ENCODE measurements at regions not wholly inside any gene's neighbourhood (a gene's known extent, or its start where the extent isn't known, plus 50 kb on each side); places are given as distances from the start of the nearest gene placed in this dataset.

DNA sequence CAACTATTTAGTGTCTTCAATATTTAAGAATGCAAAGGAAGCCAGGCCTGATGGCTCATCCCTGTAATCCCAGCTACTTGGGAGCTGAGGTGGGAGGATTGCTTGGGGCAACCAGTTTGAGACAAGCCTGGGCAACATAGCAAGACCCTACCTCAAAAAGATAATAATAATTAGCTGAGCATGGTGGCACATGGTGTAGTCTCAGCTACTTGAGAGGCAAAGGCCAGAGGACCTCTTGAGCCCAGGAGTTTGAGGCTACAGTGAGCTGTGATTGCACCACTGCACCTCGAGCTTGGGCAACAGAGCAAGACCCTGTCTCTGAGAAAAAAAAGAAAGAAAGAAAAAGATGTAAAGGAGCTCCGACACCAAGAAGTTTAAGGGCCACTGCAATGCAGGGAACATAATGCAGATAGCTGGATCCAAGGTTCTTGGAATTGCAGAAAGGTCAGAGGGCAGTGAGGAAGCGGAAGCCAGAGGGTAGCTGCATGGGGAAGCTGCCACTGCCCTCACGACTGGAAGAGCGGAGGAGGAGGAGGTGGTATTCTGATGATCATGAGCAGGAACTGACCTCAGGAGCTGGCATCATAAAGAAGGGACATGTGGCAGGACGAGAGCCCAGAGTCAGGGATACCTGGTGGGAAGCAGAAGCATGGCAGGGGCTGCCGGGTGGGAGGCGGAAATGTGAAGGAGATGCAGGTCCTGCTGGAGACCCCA, 60.2 kb upstream of the PODXL start:
- no peaks in the 10 kb centered on the region for H3K27me3 ChIP-seq (ENCODE audit: insufficient read depth)
- TF ChIP-seq TEAD4 (IDR thresholded peaks at IDR 0.05; ENCODE audit: borderline replicate concordance, insufficient read depth) (no peak), EP300 (IDR thresholded peaks at IDR 0.05; ENCODE audit: borderline replicate concordance in 1 of 2, low read depth in 1 of 2, low read length in 1 of 2) (no peak), GABPA (IDR thresholded peaks at IDR 0.05; ENCODE audit: low read depth) (no peak), EZH2phosphoT487 (IDR thresholded peaks at IDR 0.05; ENCODE audit: borderline replicate concordance, low read depth) (no peak), YY1 (IDR thresholded peaks at IDR 0.05; ENCODE audit: low read depth) (no peak), RCOR1 (IDR thresholded peaks at IDR 0.05; ENCODE audit: low read length) (no peak), SMC3 (IDR thresholded peaks at IDR 0.05; ENCODE audit: low read depth, low read length) (no peak), TCF12 (IDR thresholded peaks at IDR 0.05) (no peak), NRF1 (IDR thresholded peaks at IDR 0.05; ENCODE audit: low read depth, low read length) (no peak)
- TF ChIP-seq, protein P1, sequence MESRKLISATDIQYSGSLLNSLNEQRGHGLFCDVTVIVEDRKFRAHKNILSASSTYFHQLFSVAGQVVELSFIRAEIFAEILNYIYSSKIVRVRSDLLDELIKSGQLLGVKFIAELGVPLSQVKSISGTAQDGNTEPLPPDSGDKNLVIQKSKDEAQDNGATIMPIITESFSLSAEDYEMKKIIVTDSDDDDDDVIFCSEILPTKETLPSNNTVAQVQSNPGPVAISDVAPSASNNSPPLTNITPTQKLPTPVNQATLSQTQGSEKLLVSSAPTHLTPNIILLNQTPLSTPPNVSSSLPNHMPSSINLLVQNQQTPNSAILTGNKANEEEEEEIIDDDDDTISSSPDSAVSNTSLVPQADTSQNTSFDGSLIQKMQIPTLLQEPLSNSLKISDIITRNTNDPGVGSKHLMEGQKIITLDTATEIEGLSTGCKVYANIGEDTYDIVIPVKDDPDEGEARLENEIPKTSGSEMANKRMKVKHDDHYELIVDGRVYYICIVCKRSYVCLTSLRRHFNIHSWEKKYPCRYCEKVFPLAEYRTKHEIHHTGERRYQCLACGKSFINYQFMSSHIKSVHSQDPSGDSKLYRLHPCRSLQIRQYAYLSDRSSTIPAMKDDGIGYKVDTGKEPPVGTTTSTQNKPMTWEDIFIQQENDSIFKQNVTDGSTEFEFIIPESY (IDR thresholded peaks at IDR 0.05; ENCODE audit: borderline replicate concordance, low read depth), result no peak
- no peak overlapping the region for H3K4me3 ChIP-seq (ENCODE audit: low read depth in 2 of 2, low read length in 1 of 2)
- no peak overlapping the region for H3K4me2 ChIP-seq
- no peaks in the 10 kb centered on the region for H3K9me2 ChIP-seq
- H2AFZ ChIP-seq (ENCODE audit: low read depth), result no peak overlapping the region
- no peak for DNase-seq
- no peaks in the 10 kb centered on the region for H3K79me2 ChIP-seq (ENCODE audit: insufficient read depth)
- CTCF ChIA-PET, result interaction anchor here (0.7 to 3.3 kb wide), 3 partner anchors 9 to 38 kb away, joined by 3 to 21 read pairs (median 3); no protein-coding TSS in a partner anchor
- no peaks in the 10 kb centered on the region for H3K9me3 ChIP-seq
- H3K36me3 ChIP-seq (replicated peaks in 1 of 2; ENCODE audit: control insufficient read depth in 1 of 2, insufficient read depth in 2 of 2, low read length in 1 of 2), result no peaks in the 10 kb centered on the region
- no peak overlapping the region for H3K9ac ChIP-seq
- POLR2A ChIA-PET, result no interaction called here
- H4K20me1 ChIP-seq (ENCODE audit: insufficient read depth), result no peaks in the 10 kb centered on the region
- H3K27ac ChIP-seq (ENCODE audit: low read depth in 2 of 2, low read length in 1 of 2), result no peak overlapping the region
- H3F3A ChIP-seq (replicated peaks; ENCODE audit: insufficient read depth), result peaks cover 22% of the 10 kb centered on the region
- H3K4me1 ChIP-seq (ENCODE audit: control insufficient read depth in 1 of 2, insufficient read depth in 2 of 2, low read depth in 1 of 2, low read length in 1 of 2), result peaks cover 14 to 24% of the 10 kb centered on the region in 2 experiments; a peak in 3 of 4 replicates
- 95% methylated on average over 8 of the region's 8 CpGs for WGBS (ENCODE audit: low lambda C conversion rate)

GRCh38 chr7:131613909-131614308, 57.5 kb upstream of the PODXL start:
- ChIA-PET CTCF (no interaction called here), POLR2A (no interaction called here)
- H3K9me2 ChIP-seq, result no peaks in the 10 kb centered on the region
- peaks cover 0 to 1% of the 10 kb centered on the region in 2 experiments; a peak in 1 of 4 replicates for H3K4me1 ChIP-seq (ENCODE audit: control insufficient read depth in 1 of 2, insufficient read depth in 2 of 2, low read depth in 1 of 2, low read length in 1 of 2)
- no peaks in the 10 kb centered on the region for H3K79me2 ChIP-seq (ENCODE audit: insufficient read depth)
- no peak overlapping the region for H3K27ac ChIP-seq (ENCODE audit: low read depth in 2 of 2, low read length in 1 of 2)
- H4K20me1 ChIP-seq (ENCODE audit: insufficient read depth), result no peaks in the 10 kb centered on the region
- H3K9me3 ChIP-seq, result no peaks in the 10 kb centered on the region
- 95% methylated on average over 7 of the region's 7 CpGs for WGBS (ENCODE audit: low lambda C conversion rate)
- no peak overlapping the region for H3K4me3 ChIP-seq (ENCODE audit: low read depth in 2 of 2, low read length in 1 of 2)
- no peak overlapping the region for H3K9ac ChIP-seq
- peaks cover 6% of the 10 kb centered on the region for H3F3A ChIP-seq (replicated peaks; ENCODE audit: insufficient read depth)
- no peaks in the 10 kb centered on the region for H3K27me3 ChIP-seq (ENCODE audit: insufficient read depth)
- no peaks in the 10 kb centered on the region for H3K36me3 ChIP-seq (replicated peaks in 1 of 2; ENCODE audit: control insufficient read depth in 1 of 2, insufficient read depth in 2 of 2, low read length in 1 of 2)
- no peak overlapping the region for H2AFZ ChIP-seq (ENCODE audit: low read depth)
- no peak for DNase-seq
- H3K4me2 ChIP-seq, result no peak overlapping the region
- no peak for TF ChIP-seq GATA2 (CRISPR knock-in tag; IDR thresholded peaks at IDR 0.05)
- TF ChIP-seq EZH2phosphoT487 (IDR thresholded peaks at IDR 0.05; ENCODE audit: borderline replicate concordance, low read depth), result no peak
- TF ChIP-seq, protein P2, sequence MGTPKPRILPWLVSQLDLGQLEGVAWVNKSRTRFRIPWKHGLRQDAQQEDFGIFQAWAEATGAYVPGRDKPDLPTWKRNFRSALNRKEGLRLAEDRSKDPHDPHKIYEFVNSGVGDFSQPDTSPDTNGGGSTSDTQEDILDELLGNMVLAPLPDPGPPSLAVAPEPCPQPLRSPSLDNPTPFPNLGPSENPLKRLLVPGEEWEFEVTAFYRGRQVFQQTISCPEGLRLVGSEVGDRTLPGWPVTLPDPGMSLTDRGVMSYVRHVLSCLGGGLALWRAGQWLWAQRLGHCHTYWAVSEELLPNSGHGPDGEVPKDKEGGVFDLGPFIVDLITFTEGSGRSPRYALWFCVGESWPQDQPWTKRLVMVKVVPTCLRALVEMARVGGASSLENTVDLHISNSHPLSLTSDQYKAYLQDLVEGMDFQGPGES (IDR thresholded peaks at IDR 0.05; ENCODE audit: low read depth, low read length), result no peak
- no peak for TF ChIP-seq GABPA (IDR thresholded peaks at IDR 0.05; ENCODE audit: low read depth)
- TF ChIP-seq SIN3A (IDR thresholded peaks at IDR 0.05; ENCODE audit: borderline replicate concordance, low read depth, low read length), result no peak
- TF ChIP-seq TAF1 (IDR thresholded peaks at IDR 0.05; ENCODE audit: borderline replicate concordance, low read depth, low read length), result no peak
- no peak for TF ChIP-seq REST (IDR thresholded peaks at IDR 0.05; ENCODE audit: low read depth, low read length)
- no peak for TF ChIP-seq MEF2A (IDR thresholded peaks at IDR 0.05; ENCODE audit: borderline replicate concordance, low read depth)
- TF ChIP-seq FOXM1 (IDR thresholded peaks at IDR 0.05; ENCODE audit: low read depth), result no peak
- TF ChIP-seq, protein P3, sequence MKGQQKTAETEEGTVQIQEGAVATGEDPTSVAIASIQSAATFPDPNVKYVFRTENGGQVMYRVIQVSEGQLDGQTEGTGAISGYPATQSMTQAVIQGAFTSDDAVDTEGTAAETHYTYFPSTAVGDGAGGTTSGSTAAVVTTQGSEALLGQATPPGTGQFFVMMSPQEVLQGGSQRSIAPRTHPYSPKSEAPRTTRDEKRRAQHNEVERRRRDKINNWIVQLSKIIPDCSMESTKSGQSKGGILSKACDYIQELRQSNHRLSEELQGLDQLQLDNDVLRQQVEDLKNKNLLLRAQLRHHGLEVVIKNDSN (IDR thresholded peaks at IDR 0.05; ENCODE audit: borderline replicate concordance, low read depth), result no peak
- no peak for TF ChIP-seq SMC3 (IDR thresholded peaks at IDR 0.05; ENCODE audit: low read depth, low read length)
- TF ChIP-seq EP300 (IDR thresholded peaks at IDR 0.05; ENCODE audit: borderline replicate concordance in 1 of 2, low read depth in 1 of 2, low read length in 1 of 2), result no peak
- no peak for TF ChIP-seq RAD21 (IDR thresholded peaks at IDR 0.05; ENCODE audit: low read length)

Data from SK-N-SH (cell line).